T-cell (primary cell): ENCODE measurements at regions not wholly inside any gene's neighbourhood (a gene's known extent, or its start where the extent isn't known, plus 50 kb on each side); places are given as distances from the start of the nearest gene placed in this dataset.

ENCODE experiments used
- ATAC-seq, 4 experiments: fragments of 200-7000 bp in 3 of 4; fragments of 150-1000 bp in 1 of 4; cut with Tn5 transposase; replicated peaks in 1 of 4; 1 replicate in 3 of 4; 2 replicates in 1 of 4; pipeline ENCODE4 v1.10.0; 2021; ENCODE audit warnings: moderate library complexity in 3 of 4, mild to moderate bottlenecking in 2 of 4, moderate number of reproducible peaks in 1 of 4
- CTCF ChIA-PET, 2 donors: fragments of 300-600 bp; sonication (Branson Sonifier 250); formaldehyde crosslinking; loops; one replicate each; lab custom pipeline; 2022; ENCODE audit warnings: antibody characterized with exemption in 2 of 2; lab: Charles Lee
- POLR2A ChIA-PET, 2 donors: fragments of 300-600 bp; sonication (Branson Sonifier 250); formaldehyde crosslinking; loops; one replicate each; lab custom pipeline; 2022; ENCODE audit warnings: antibody characterized with exemption in 2 of 2; lab: Charles Lee
- DNase-seq, 35 experiments: peaks; one replicate each; pipeline versions ENCODE4 v3.0.0 to v3.0.0-alpha.2; 2013 to 2023
- H3K27ac ChIP-seq: one replicate; pipeline ENCODE4 v1.5.1; 2013; ENCODE audit warnings: low read length
- H3K27me3 ChIP-seq, 2 experiments: replicated peaks in 1 of 2; 1 replicate in 1 of 2; 2 replicates in 1 of 2; pipeline versions ENCODE4 v1.6.1 to v1.7.0; 2013; ENCODE audit warnings: low read length in 1 of 2, mixed read lengths in 1 of 2; ENCODE audit not compliant: control insufficient read depth in 2 of 2, insufficient read depth in 2 of 2; ENCODE audit errors: extremely low read depth in 1 of 2
- H3K36me3 ChIP-seq, 2 donors: 1 replicate in 1 of 2; 2 replicates in 1 of 2; pipeline versions ENCODE4 v1.6.1 to v1.7.0; 2013; ENCODE audit warnings: low read length in 1 of 2; ENCODE audit not compliant: control insufficient read depth in 2 of 2, insufficient read depth in 1 of 2; ENCODE audit errors: extremely low read depth in 1 of 2
- H3K4me1 ChIP-seq, 2 experiments: 1 replicate in 1 of 2; 2 replicates in 1 of 2; pipeline versions ENCODE4 v1.6.1 to v1.7.0; 2013; ENCODE audit warnings: low read length in 2 of 2, mixed read lengths in 1 of 2; ENCODE audit not compliant: insufficient read depth in 2 of 2, control insufficient read depth in 1 of 2; ENCODE audit errors: extremely low read depth in 1 of 2
- H3K4me3 ChIP-seq, 2 donors: 1 replicate in 1 of 2; 2 replicates in 1 of 2; pipeline versions ENCODE4 v1.5.1 to v1.7.0; 2013; ENCODE audit warnings: mild to moderate bottlenecking in 2 of 2, low read length in 1 of 2, moderate library complexity in 1 of 2; ENCODE audit not compliant: control insufficient read depth in 1 of 2; ENCODE audit errors: extremely low read depth in 1 of 2
- H3K9me3 ChIP-seq: 2 replicates; pipeline ENCODE4 v1.7.0; 2013
- H3K27ac Mint-ChIP-seq, 2 donors: one replicate each; pipeline ENCODE4 v1.8.0; 2020 to 2021; ENCODE audit warnings: mild to moderate bottlenecking in 2 of 2, mixed read lengths in 2 of 2
- H3K27me3 Mint-ChIP-seq, 2 donors: one replicate each; pipeline ENCODE4 v1.8.0; 2021 to 2022; ENCODE audit warnings: mixed read lengths in 2 of 2
- H3K36me3 Mint-ChIP-seq: one replicate; pipeline ENCODE4 v1.8.0; 2021; ENCODE audit warnings: mixed read lengths
- H3K4me1 Mint-ChIP-seq, 3 donors: one replicate each; pipeline ENCODE4 v1.8.0; 2020 to 2022; ENCODE audit warnings: mixed read lengths in 3 of 3, mild to moderate bottlenecking in 1 of 3
- H3K4me3 Mint-ChIP-seq, 3 donors: one replicate each; pipeline ENCODE4 v1.8.0; 2020 to 2022; ENCODE audit warnings: mild to moderate bottlenecking in 3 of 3, mixed read lengths in 3 of 3, moderate library complexity in 3 of 3
- H3K9me3 Mint-ChIP-seq, 3 donors: one replicate each; pipeline ENCODE4 v1.8.0; 2020 to 2022; ENCODE audit warnings: mixed read lengths in 3 of 3
- whole genome bisulfite sequencing: methylation state at CpG from one replicate; pipeline ENCODE4 v1.1.5; 2013; ENCODE audit warnings: missing lambda C conversion rate; ENCODE audit not compliant: insufficient coverage; 5-methylcytosine and 5-hydroxymethylcytosine counted together

DNA sequence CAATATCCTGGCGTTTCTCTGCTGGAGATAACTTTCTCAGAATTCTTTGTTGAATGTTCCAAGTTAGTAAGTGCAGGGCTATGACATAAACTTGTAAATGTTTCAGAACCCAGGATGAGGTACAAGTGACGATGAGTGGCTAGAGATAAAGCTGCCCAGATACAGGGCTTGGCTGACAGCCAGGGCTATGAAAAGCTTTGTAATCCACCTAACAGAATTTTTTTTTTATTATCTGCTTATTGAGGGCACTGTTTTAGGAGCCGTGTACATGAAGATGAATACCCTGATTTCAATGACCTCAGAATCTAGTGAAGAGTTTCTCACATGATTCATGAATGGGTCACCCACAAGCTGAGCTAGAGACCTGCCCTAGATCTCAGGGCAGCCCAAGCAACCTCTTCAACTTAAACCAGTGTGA lies 431.4 kb downstream of the DIPK2A start:
- Mint-ChIP-seq H3K4me3 (no peak overlapping the region), H3K27me3 (no peaks in the 10 kb centered on the region), H3K4me1 (no peaks in the 10 kb centered on the region), H3K9me3 (peaks cover 20 to 30% (median 22%) of the 10 kb centered on the region in 3 donors), H3K36me3 (no peaks in the 10 kb centered on the region), H3K27ac (no peak overlapping the region)
- Histone ChIP-seq H3K27ac (no peak overlapping the region), H3K4me1 (no peaks in the 10 kb centered on the region), H3K36me3 (no peaks in the 10 kb centered on the region), H3K27me3 (no peaks in the 10 kb centered on the region), H3K9me3 (peaks cover 4% of the 10 kb centered on the region), H3K4me3 (no peak overlapping the region)
- DNase-seq (no peak), ATAC-seq (no peak)
- ChIA-PET CTCF (no interaction called here), POLR2A (no interaction called here)
- WGBS: 80% methylated on average over 1 of the region's 3 CpGs

DNA sequence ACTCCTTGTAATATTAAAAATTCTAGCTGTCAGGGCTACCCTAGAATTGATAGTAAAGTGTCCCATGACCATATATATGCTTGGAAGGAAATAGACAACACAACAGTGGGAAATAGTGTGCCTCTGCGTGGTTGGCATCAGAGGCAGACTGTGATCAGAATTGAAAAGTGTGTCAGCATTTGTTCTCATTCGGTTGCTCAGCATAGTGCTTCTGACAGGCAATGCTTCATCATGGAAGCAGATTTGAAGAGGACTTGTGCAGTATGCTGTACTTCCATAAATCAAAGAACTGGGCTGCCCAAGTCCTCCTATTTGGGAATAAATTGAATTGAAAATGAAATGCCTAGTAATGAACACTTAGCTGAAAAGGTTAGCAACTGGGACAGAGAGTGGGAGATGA lies 435.7 kb downstream of the DIPK2A start:
- WGBS: 71% methylated on average over 1 of the region's 2 CpGs
- Histone ChIP-seq H3K4me1 (no peaks in the 10 kb centered on the region), H3K4me3 (no peak overlapping the region), H3K9me3 (no peaks in the 10 kb centered on the region), H3K27ac (no peak overlapping the region), H3K27me3 (peaks cover 0 to 5% of the 10 kb centered on the region in 2 experiments), H3K36me3 (no peaks in the 10 kb centered on the region)
- POLR2A ChIA-PET: no interaction called here
- no peak overlapping the region for H3K4me3 Mint-ChIP-seq
- no peak overlapping the region for H3K27ac Mint-ChIP-seq
- H3K4me1 Mint-ChIP-seq: no peaks in the 10 kb centered on the region
- no peaks in the 10 kb centered on the region for H3K36me3 Mint-ChIP-seq
- DNase-seq (no peak), ATAC-seq (no peak)
- peaks cover 4 to 13% (median 6%) of the 10 kb centered on the region in 3 donors for H3K9me3 Mint-ChIP-seq
- no peaks in the 10 kb centered on the region for H3K27me3 Mint-ChIP-seq
- CTCF ChIA-PET: no interaction called here

DNA sequence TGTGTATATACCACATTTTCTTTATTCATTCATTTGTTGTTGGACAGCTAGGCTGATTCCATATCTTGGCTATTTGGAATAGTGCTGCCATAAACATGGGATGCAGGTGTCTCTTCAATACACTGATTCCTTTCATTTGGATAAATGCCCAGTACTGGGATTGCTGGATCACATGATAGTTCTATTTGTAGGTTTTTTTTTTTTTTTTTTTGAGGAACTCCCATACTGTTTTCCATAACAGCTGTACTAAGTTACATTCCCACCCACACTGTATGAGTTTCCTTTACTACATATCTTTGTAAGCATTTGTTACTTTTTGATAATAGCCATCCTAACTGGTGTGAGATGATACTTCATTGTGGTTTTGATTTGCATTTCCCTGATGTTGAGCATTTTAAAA lies 437.7 kb downstream of the DIPK2A start:
- Mint-ChIP-seq H3K4me1 (no peaks in the 10 kb centered on the region), H3K9me3 (peaks cover 4 to 13% (median 6%) of the 10 kb centered on the region in 3 donors)

DNA sequence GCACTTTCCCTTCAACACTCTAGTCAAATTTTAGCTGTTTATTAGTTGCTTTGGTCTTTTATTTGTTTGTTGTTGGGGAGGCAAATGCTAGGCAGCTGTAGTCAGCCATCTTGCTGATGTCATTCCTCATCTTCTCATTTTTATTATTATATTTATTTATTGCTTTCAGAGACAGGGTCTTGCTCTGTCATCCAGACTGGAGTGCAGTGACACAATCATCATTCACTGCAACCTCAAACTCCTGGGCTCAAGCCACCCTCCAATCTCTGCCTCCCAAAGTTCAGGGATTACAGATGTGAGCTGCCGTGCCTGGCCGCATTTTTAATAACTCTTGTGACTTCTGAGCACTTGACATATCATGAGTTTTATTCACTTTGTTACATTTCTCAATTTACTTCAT lies 441.4 kb downstream of the DIPK2A start:
- no peak overlapping the region for H3K27ac ChIP-seq

More for the DNA sequence above, 437.7 kb downstream of the DIPK2A start:
- H3K9me3 ChIP-seq: no peaks in the 10 kb centered on the region
- ChIA-PET CTCF (no interaction called here), POLR2A (no interaction called here)
- peaks cover 0 to 5% of the 10 kb centered on the region in 2 experiments for H3K27me3 ChIP-seq
- Mint-ChIP-seq H3K36me3 (no peaks in the 10 kb centered on the region), H3K27ac (no peak overlapping the region), H3K27me3 (no peaks in the 10 kb centered on the region), H3K4me3 (no peak overlapping the region)
- DNase-seq: no peak
- H3K4me1 ChIP-seq: no peaks in the 10 kb centered on the region
- no peak for ATAC-seq
- H3K4me3 ChIP-seq: no peak overlapping the region
- H3K27ac ChIP-seq: no peak overlapping the region
- no peaks in the 10 kb centered on the region for H3K36me3 ChIP-seq

DNA sequence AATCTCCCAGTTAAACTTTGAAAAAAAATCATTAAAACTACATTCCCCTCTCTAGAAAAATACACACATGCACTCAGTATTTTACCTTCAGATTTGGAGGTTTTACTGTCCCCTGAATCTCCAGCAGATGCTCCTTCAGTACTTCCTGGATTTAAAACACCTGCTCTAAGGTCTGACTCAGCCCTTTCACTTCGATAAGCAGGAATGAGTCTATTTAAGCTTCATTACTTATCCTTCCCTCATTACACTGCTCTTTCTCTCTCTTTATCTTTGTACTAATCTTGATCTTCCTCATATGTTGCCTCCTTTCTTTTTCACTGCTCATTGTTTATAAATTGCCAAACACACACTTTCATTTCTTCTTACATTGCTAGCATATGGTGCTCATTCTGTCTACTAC lies 443.9 kb downstream of the DIPK2A start:
- Mint-ChIP-seq H3K36me3 (no peaks in the 10 kb centered on the region), H3K9me3 (peaks cover 2 to 14% (median 8%) of the 10 kb centered on the region in 3 donors), H3K27me3 (peaks cover 0 to 7% of the 10 kb centered on the region in 2 donors), H3K4me3 (no peak overlapping the region), H3K27ac (no peak overlapping the region), H3K4me1 (no peaks in the 10 kb centered on the region)
- no peaks in the 10 kb centered on the region for H3K4me1 ChIP-seq
- H3K4me3 ChIP-seq: no peak overlapping the region
- no peak for DNase-seq
- no peak overlapping the region for H3K27ac ChIP-seq
- H3K27me3 ChIP-seq: peaks cover 0 to 5% of the 10 kb centered on the region in 2 experiments
- CTCF ChIA-PET: no interaction called here
- no CpG with 5 or more reads among the region's 1 CpG for WGBS
- no peaks in the 10 kb centered on the region for H3K36me3 ChIP-seq
- ATAC-seq: no peak
- POLR2A ChIA-PET: no interaction called here
- no peaks in the 10 kb centered on the region for H3K9me3 ChIP-seq

More for the DNA sequence above, 441.4 kb downstream of the DIPK2A start:
- no CpG with 5 or more reads among the region's 2 CpGs for WGBS
- Mint-ChIP-seq H3K4me3 (no peak overlapping the region), H3K27me3 (peaks cover 0 to 7% of the 10 kb centered on the region in 2 donors), H3K36me3 (no peaks in the 10 kb centered on the region), H3K4me1 (no peaks in the 10 kb centered on the region), H3K27ac (no peak overlapping the region), H3K9me3 (peaks cover 6 to 17% (median 8%) of the 10 kb centered on the region in 3 donors)
- Histone ChIP-seq H3K4me3 (no peak overlapping the region), H3K36me3 (no peaks in the 10 kb centered on the region), H3K27me3 (peaks cover 0 to 5% of the 10 kb centered on the region in 2 experiments), H3K9me3 (no peaks in the 10 kb centered on the region), H3K4me1 (no peaks in the 10 kb centered on the region)
- no peak for DNase-seq
- ChIA-PET POLR2A (no interaction called here), CTCF (no interaction called here)
- no peak for ATAC-seq

DNA sequence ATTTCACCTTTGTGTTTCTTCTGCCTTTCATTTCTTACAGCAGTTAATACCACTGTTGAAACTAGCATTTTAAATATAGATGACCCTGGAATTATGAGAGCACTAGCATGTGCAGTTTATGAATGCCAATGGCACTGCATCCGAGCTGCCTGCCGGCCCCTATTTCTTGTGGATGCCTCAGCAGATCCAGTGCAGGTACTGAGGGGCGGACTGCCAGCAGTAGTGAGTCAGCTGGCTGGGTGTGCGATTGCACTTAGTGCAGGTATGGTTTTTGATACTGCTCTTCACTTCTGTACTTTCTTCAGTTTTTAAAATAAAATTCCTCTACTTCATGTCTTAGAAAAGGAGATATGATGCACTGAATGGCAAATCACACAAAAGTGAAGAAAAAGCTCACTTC lies 453.0 kb downstream of the DIPK2A start:
- no peak overlapping the region for H3K27ac Mint-ChIP-seq
- no peak for ATAC-seq
- no peaks in the 10 kb centered on the region for H3K36me3 ChIP-seq
- ChIA-PET POLR2A (no interaction called here), CTCF (no interaction called here)
- H3K9me3 ChIP-seq: no peaks in the 10 kb centered on the region
- no peaks in the 10 kb centered on the region for H3K27me3 ChIP-seq
- DNase-seq: no peak
- H3K4me3 Mint-ChIP-seq: no peak overlapping the region
- H3K27me3 Mint-ChIP-seq: no peaks in the 10 kb centered on the region
- no peaks in the 10 kb centered on the region for H3K9me3 Mint-ChIP-seq
- no peak overlapping the region for H3K27ac ChIP-seq
- no peaks in the 10 kb centered on the region for H3K4me1 ChIP-seq
- H3K4me3 ChIP-seq: no peak overlapping the region
- H3K36me3 Mint-ChIP-seq: no peaks in the 10 kb centered on the region
- WGBS: 83% methylated on average over 2 of the region's 4 CpGs
- no peaks in the 10 kb centered on the region for H3K4me1 Mint-ChIP-seq

DNA sequence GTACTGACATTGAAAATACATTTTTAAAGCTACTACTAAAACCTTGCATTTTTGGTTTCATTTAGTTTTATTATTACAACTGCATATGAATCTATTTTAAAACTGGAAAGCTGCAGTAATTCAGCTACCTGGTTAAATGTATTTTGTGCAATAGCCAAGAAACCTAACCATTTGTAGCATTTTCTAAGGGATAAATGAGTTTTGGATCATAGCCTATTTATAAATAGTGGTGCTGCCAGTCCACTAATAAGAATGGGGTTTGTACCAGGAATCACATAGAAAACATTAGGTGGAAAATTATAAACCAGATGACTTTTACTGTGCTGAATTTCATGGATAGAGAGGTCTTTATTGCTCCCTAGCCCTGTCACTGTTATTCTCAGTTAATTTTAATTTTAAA lies 454.7 kb downstream of the DIPK2A start:
- H3K4me3 Mint-ChIP-seq: no peak overlapping the region
- Histone ChIP-seq H3K9me3 (no peaks in the 10 kb centered on the region), H3K4me3 (no peak overlapping the region), H3K27me3 (no peaks in the 10 kb centered on the region), H3K27ac (no peak overlapping the region), H3K36me3 (no peaks in the 10 kb centered on the region), H3K4me1 (no peaks in the 10 kb centered on the region)
- no peak for DNase-seq
- ChIA-PET CTCF (no interaction called here), POLR2A (no interaction called here)
- H3K4me1 Mint-ChIP-seq: no peaks in the 10 kb centered on the region
- H3K36me3 Mint-ChIP-seq: no peaks in the 10 kb centered on the region
- no peak for ATAC-seq
- no peak overlapping the region for H3K27ac Mint-ChIP-seq
- H3K9me3 Mint-ChIP-seq: no peaks in the 10 kb centered on the region
- H3K27me3 Mint-ChIP-seq: no peaks in the 10 kb centered on the region
